Stimulated activated CD4-positive, alpha-beta T cell treated with anti-CD3 and anti-CD28 coated beads, TNF-alpha, amount 100 ng/mL, for 24 hours (primary cell): ENCODE measurements at regions not wholly inside any gene's neighbourhood (a gene's known extent, or its start where the extent isn't known, plus 50 kb on each side); places are given as distances from the start of the nearest gene placed in this dataset.
"Not testable (repeated sequence)": the region's sequence is repeated elsewhere in the genome, so short reads cannot be mapped to it uniquely, and the experiment has no call there.

Experiments
- DNase-seq, 3 experiments: peaks; one replicate each; pipeline ENCODE4 v3.0.0-alpha.2; 2020; ENCODE audit warnings: low read depth in 3 of 3

GRCh38 chr11:90582999-90583398 is 360.1 kb upstream of the CHORDC1 start:
- not testable (repeated sequence) for DNase-seq

- DNase-seq: no peak
Measured at GRCh38 chr11:90564531-90564930, 341.7 kb upstream of the CHORDC1 start.

- DNase-seq: no peak
Measured at GRCh38 chr11:90558328-90558865, 335.5 kb upstream of the CHORDC1 start.

- no peak for DNase-seq
Measured at GRCh38 chr11:90556606-90557005, 333.8 kb upstream of the CHORDC1 start.

- no peak for DNase-seq
Measured at GRCh38 chr11:90556026-90556425, 333.2 kb upstream of the CHORDC1 start.

GRCh38 chr11:90555477-90555876 is 332.6 kb upstream of the CHORDC1 start:
- DNase-seq: no peak

GRCh38 chr11:90542092-90542491 is 319.2 kb upstream of the CHORDC1 start:
- no peak for DNase-seq

- DNase-seq: no peak
Measured at GRCh38 chr11:90536301-90536700, 313.5 kb upstream of the CHORDC1 start.

GRCh38 chr11:90532125-90532524 is 309.3 kb upstream of the CHORDC1 start:
- DNase-seq: no peak

GRCh38 chr11:90531001-90531400 is 308.2 kb upstream of the CHORDC1 start:
- no peak for DNase-seq

- DNase-seq: no peak
Measured at GRCh38 chr11:90525962-90526361, 303.1 kb upstream of the CHORDC1 start.

- no peak for DNase-seq
Measured at GRCh38 chr11:90512846-90513245, 290.0 kb upstream of the CHORDC1 start.

GRCh38 chr11:90510839-90511238 is 288.0 kb upstream of the CHORDC1 start:
- DNase-seq: no peak

GRCh38 chr11:90500922-90501568 is 278.2 kb upstream of the CHORDC1 start:
- no peak for DNase-seq

GRCh38 chr11:90496722-90497121 is 273.9 kb upstream of the CHORDC1 start:
- DNase-seq: no peak

- DNase-seq: no peak
Measured at GRCh38 chr11:90493379-90493778, 270.5 kb upstream of the CHORDC1 start.

GRCh38 chr11:90491466-90491865 is 268.6 kb upstream of the CHORDC1 start:
- DNase-seq: no peak

GRCh38 chr11:90476442-90477007 is 253.7 kb upstream of the CHORDC1 start:
- peak in 1 of 3 experiments; percentile 14 for DNase-seq

GRCh38 chr11:90468923-90469322 is 246.1 kb upstream of the CHORDC1 start:
- DNase-seq: no peak

GRCh38 chr11:90465553-90465952 is 242.7 kb upstream of the CHORDC1 start:
- no peak for DNase-seq

- not testable (repeated sequence) for DNase-seq
Measured at GRCh38 chr11:90455347-90455920, 232.6 kb upstream of the CHORDC1 start.

- DNase-seq: no peak
Measured at GRCh38 chr11:90453525-90453924, 230.7 kb upstream of the CHORDC1 start.

GRCh38 chr11:90449606-90450005 is 226.8 kb upstream of the CHORDC1 start:
- no peak for DNase-seq
